HK-2 (cell line): ENCODE measurements at regions not wholly inside any gene's neighbourhood (a gene's known extent, or its start where the extent isn't known, plus 50 kb on each side); places are given as distances from the start of the nearest gene placed in this dataset.

Experiments used
- DNase-seq: peaks from one replicate; pipeline ENCODE4 v3.0.0-alpha.2; 2018; ENCODE audit not compliant: unreplicated experiment

- no peak for DNase-seq
Observed at GRCh38 chr10:84783909-84784308, 455.5 kb downstream of the CCSER2 start.

DNA sequence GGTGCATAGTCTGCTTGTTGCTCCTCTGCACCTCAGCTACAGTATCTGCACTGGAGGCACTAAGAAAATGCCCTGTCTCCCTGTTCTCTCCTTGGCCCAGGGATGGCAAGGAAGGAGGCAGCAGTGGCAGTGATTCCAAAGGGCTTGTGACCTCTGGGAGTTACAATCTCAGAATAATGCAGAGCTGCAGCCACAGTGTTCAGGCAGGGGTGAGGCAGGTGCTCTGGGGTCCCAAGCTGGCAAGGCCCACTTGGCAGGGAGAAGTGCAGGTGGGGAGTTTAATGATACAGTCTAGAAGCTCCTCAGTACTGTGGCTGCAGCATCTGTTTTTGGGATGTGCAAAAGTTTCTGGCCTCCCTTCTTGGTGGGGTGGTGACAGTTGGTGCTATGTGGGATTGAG is 456.4 kb downstream of the CCSER2 start:
- DNase-seq: no peak

DNA sequence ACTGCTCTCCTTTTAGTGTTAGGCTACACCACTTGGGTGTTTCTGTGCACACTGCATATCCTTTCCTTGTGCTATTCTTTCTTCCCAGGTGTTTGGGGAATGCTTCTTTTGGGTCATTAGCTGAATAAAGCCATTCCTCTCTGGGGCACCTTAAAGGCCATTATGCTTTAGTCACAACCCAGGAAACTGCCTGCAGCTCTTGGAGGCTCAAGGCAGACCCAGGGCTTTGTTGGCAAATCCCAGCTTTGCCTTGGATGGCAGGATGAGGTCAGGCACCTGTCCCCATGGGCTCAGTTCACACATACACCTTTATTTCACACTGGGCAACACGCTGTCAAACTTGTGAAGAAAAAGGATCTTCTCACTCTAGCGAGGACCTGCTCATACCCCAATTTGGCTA is 460.6 kb downstream of the CCSER2 start:
- DNase-seq: no peak

DNA sequence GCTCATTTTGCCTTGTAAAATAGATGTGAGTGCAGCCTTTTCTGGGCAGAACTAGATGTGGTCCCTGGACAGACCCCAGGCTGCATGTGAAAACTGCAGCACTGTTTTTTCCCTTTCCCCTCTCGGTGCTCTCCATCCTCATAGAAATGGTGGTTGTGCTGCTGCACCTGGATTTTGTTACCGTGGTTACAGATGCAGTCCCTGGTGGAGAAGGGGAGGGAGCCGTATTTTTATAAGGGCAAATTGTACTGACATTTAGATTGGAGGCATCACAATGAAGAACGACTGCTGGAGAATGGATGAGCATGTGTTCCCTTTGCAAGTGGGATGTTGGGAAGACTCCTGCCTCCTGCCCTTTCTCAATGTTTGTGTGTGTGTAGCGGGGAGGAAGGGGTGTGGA is 469.9 kb downstream of the CCSER2 start:
- no peak for DNase-seq

DNA sequence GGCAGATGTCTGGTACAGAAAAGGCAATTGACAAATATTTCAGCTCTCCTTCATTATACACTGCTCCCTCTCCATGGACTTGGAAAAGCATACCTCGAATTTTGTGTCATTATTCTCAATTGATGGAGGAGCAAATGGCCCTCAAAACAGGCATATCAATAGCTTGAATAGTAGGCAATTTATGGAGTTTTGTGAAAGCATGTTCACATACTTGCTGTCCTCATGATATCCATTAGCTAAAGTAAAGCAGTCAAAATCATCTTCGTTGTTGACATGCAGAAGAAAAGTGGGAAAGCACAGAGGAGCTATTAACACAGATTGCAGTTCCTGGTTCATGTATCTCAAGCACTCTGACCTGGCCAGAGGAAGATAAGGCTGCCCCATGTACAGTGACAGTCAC is 472.8 kb downstream of the CCSER2 start:
- DNase-seq: no peak

DNA sequence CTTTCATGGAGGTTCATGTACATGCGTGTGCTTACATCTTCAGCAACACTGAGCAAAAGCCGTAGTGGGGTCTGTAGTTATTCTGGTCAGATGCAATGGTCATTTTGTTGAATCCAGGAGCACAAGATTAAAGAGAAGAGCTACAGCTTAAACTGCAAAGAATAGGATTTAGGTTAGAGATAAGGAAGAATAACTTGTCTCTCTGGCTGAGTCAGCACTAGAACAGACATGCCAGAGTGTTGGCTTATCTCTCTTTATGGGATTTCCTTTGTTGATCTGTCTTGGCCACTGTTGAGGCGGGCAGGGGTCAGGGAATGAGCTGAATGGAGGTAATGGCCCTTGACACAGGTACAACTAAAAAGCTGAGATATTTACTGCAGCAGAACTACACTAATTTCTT is 473.5 kb downstream of the CCSER2 start:
- DNase-seq: no peak

GRCh38 chr10:84805149-84805548 is 476.8 kb downstream of the CCSER2 start:
- no peak for DNase-seq

DNA sequence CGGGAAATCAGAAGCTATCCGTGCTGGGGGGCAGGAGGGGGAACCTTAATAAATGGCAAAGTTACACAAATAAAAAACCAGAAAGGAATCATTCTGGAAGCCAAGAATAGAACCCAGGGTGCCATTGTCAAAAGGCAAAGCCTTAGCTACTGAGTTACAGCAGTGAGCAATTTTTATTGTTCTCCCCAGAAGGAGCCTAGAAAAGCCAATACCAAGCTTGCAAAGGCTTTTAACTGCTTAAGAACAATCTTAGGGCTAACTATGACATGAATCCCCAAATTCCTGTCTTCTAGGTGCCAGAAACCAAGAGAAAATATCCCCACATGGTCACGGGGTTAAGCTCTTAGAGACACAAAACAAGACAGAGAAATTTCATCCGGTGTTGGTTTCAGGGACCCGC is 482.7 kb downstream of the CCSER2 start:
- no peak for DNase-seq

DNA sequence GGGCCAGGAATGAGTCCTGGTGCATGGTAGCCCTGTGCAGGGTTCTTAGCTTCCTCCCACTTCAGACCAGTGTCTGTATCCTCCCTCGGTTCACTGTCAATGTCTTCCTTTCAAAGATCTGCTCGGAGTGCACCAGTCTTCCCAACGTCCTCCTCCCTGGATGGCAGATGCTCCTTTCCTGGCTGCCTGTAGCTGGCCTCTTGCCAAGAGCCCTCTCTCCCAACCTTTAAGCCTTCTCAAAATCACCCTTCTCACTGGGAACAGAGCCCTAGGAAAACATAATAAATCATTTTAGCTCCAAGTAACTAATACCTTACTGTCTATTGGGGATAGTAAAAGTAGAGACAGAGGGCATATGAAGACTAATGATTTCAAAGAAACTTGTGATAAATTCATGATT is 490.6 kb downstream of the CCSER2 start:
- DNase-seq: no peak

GRCh38 chr10:84820120-84820519 is 491.7 kb downstream of the CCSER2 start:
- no peak for DNase-seq

- DNase-seq: no peak
Observed at GRCh38 chr10:84820596-84820995, 492.2 kb downstream of the CCSER2 start.

DNA sequence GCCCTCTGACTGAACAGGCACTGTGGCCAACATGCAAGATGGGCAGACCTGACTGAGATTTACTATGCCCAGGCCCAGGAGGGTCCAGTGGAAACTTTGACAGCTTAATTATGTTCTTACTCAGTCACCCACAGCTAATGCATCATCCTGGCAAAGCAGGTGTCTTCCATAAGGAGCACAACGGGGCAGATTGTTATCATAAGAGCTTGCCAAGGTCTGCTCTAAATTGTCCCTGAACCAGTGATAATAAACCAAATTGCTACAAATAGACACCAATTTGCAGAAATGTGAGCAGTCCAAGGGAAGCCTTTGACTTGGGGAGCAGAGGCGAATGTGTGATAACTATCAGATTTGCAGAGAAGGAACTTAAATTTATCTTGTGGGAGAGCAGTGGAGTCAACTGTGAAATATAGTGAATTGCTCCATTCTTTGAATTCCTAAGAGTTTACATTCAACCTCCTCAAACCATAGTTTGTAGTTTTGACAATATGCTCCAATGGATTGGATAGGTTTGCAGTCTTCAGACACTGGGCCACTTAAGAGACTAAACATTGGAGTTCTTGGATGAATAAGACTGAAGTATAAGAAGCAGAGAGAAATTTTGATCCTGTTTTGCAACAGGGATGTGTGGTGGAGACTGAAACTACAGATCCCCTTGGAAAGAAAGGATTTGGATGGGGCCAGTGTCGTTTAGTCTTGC is 494.7 kb downstream of the CCSER2 start:
- no peak for DNase-seq

DNA sequence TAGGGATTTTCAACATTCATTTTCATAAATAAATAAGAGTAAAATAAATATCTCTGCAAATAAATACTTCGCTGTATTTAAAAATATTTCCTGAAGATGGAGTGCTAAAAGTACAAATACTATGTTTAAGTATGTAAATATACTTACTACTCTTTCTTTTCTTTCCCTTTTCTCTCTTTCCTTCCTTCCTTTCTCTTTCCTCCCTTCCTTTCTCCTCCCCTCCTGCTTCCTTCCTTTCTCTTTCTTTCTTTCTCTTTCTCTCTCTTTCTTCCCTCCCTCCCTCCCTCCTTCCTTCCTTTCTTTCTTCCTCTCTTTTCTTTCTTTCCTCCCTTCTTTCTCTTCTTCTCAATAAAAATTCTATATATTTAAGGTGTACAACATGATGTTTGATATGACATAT is 496.1 kb downstream of the CCSER2 start:
- no peak for DNase-seq

- peak; percentile 25 for DNase-seq
Observed at GRCh38 chr10:84825330-84825729, 496.9 kb downstream of the CCSER2 start.

GRCh38 chr10:84826704-84827103 is 498.3 kb downstream of the CCSER2 start:
- no peak for DNase-seq

GRCh38 chr10:84829131-84829530 is 500.7 kb downstream of the CCSER2 start:
- DNase-seq: no peak

DNA sequence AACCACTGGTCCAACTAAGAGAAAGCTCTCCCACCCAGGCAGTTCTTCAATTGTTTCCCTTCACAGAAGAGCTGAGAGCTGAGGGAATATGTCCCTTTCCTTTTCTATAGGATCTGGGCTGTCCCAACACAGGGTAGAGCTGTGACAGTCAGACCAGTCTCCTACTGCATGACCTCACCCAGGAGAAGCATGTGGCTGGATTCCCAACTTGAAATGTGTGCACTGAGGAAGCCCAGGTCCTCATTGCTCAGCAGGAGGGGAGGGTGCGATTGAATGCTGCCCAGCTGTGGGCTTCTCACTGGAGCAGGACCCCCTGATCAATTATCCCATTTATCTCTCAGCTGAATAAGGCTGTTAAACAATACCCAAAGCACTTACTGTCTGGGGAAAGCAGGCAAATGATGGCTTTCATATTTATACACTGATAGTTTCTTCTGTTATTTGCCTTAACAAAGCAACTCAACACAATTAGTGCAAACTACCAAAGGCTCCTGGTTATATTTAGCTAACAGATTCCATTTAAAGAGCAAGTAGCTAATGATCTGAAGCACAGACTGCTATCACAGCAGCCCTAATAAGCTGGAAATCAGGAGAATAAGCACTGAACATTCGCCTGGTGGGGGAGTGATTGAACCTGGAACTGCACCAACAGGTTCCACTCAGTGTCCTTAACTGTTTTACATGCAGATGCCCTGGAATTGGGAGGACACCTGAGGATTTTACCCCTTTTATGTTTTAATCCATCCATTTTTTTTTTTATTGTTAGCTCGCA is 508.8 kb downstream of the CCSER2 start:
- DNase-seq: no peak

DNA sequence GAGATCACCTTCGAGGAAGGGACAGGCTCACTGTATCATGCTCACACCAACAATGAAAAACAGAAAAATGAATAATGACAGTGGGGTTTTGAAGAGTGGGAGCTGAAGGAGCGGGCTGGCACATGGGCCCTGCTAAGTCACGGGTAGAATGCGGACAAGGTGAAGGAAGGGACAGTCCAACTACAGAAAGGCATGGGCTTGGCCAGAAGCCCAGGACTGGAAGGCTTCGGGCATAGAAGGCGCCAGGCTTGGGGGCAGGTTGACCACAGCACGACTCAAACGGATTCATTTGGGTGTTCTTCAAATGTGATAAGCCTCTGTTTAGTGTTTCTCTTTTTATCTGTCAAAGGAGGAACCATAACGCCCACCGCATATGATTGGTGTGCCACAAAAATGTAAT is 509.5 kb downstream of the CCSER2 start:
- no peak for DNase-seq

DNA sequence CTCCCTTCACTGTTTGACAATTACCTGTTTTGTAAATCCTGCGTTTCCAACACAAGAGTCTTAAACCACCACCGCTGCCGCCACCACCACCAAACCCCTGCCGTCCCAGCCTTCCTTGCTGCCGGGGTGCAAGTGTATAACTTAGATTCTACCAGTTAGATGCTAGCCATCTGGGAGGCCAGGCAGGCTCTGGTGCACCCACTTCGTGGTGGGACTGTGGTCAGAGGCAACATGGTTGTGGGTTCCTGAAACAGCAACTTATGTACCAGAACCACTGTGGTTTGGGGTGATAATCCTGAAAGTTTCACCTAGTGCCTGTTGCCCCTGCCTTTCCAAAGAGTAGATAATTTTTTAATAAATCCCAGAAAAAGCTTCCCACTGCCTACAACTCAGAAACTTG is 510.5 kb downstream of the CCSER2 start:
- no peak for DNase-seq

DNA sequence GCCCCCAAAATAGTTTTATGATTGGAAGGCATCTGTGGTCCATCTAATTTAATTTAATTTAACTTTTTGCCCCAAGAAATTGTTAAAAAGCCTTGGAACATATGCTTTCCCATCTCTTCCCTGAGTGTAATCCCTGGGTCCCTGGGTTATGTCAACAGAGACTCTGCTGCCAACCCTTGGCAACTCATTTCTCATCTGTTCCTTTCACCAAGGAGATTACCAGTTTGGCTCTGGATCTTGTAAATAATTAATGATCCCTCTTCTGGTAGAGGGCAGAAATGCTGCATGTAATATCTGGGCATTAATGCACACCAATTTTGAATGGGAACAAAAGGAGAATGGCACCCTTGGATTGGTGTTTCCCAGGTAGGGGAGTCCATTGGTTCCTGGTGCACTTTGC is 514.2 kb downstream of the CCSER2 start:
- no peak for DNase-seq

DNA sequence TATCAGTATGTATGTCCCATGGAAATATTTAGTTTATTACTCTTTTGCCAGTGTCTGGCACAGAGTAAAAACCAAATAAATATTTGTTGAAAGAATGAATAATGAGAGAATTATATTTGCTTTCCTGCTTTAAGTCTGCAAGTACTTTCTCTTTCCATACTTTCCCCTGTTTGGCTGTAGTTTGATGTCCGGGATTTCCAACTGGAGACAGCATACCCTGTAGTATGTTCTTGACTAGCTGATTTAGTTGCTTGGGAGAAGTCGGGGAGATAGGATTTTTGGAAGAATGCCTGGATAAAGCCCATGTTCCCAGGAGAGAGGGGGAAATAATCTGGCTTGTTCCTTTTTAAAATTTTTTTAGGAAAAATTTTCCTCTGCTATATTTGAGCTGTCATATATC is 516.1 kb downstream of the CCSER2 start:
- no peak for DNase-seq

DNA sequence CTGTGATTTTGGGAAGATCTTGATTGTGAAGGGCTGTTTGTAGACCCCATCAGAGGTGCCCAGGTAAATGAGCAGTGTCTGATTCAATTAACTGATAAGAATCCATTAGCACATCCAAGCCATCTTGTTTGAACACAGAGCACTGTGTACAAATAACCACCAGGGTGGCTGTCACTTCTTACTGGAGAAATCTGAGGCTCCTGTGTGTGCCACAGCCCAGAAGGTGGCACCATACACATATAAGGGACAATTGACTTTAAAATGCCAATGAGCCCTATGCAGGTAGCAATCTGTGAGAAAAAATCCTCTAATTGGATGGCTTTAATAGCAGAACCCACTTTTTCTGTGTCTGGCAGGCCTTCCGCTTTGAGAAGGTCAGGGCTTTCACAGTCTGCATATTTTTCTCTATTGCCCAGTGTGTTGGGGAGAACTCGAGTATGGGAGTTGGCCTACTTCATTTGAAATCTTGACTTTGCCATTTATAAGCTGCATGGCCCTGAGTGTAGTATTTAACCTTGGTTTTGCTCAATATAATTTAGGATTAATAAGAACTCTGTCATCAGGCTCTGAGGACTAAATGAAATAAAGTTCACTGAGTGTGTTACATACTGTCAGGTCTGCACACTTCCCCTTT is 517.4 kb downstream of the CCSER2 start:
- peak; percentile 7 for DNase-seq

DNA sequence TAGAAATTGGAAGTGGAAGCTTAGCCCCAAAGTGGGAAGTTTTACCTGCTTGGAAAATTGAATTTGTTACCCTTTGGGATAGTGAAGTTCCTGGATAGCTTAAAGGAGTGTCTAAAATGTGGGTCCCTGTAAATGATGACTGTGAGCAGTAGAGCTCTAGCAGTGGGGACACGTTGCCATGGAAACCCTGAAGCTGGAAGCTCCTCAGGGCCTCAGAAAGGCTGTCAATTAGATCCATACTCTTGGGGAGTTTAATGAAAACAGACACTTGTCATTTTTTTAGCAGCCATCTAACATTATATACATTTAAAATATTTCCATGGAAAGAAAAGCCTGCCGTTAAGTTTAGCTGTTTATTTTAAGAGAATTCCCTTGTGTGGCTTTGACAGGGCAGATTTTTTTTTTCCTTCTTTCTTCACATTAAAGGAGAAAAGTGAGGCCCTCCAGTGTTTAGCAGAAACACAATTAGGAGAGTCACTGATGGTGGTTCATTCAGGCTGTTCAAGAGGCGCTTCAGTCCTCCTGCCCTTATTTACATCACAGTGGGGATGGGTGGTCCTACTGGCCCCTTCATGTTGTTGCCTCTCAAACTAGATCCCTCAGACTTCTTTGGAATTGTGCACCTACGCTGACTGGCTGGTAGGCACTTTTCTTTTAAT is 518.4 kb downstream of the CCSER2 start:
- DNase-seq: no peak
